H1 (cell line): ENCODE measurements at regions not wholly inside any gene's neighbourhood (a gene's known extent, or its start where the extent isn't known, plus 50 kb on each side); places are given as distances from the start of the nearest gene placed in this dataset.

Source experiments
- CBX5 ChIP-seq: fragments of 300-800, 300-1000 bp; sonication (generic); IDR thresholded peaks from 2 replicates; pipeline ENCODE4 v1.7.1; 2016; ENCODE audit warnings: antibody characterized with exemption, low read length, low read depth
- CHD7 ChIP-seq: fragments of 300-600 bp; sonication (generic); IDR thresholded peaks from 2 replicates; pipeline ENCODE4 v1.7.1; 2012; ENCODE audit warnings: low read length, moderate library complexity, mild to moderate bottlenecking, inconsistent platforms; ENCODE audit not compliant: insufficient replicate concordance
- EGR1 ChIP-seq: IDR thresholded peaks from 2 replicates; pipeline ENCODE4 v1.6.1; 2011; ENCODE audit warnings: low read depth, low read length, borderline replicate concordance
- HDAC6 ChIP-seq: IDR thresholded peaks from one replicate; pipeline ENCODE4 v1.7.1; 2012; ENCODE audit warnings: low read depth, mild to moderate bottlenecking, inconsistent platforms, low read length, moderate library complexity
- MAX ChIP-seq: IDR thresholded peaks from 2 replicates; pipeline ENCODE4 v1.6.1; 2012; ENCODE audit warnings: inconsistent platforms
- RNF2 ChIP-seq: fragments of 200-900, 300-1000 bp; sonication (generic); IDR thresholded peaks from 2 replicates; pipeline ENCODE4 v1.7.1; 2016; ENCODE audit warnings: borderline replicate concordance, low read depth, mild to moderate bottlenecking, antibody characterized with exemption, low read length; ENCODE audit not compliant: poor library complexity, severe bottlenecking; ENCODE audit errors: missing control alignments
- RXRA ChIP-seq: IDR thresholded peaks from 2 replicates; pipeline ENCODE4 v1.6.1; 2011; ENCODE audit warnings: low read depth, mild to moderate bottlenecking, low read length, moderate library complexity; ENCODE audit not compliant: insufficient read depth
- SAP30 ChIP-seq: fragments of 300-600 bp; sonication (generic); IDR thresholded peaks from 2 replicates; pipeline ENCODE4 v1.7.1; 2012; ENCODE audit warnings: low read length, moderate library complexity, mild to moderate bottlenecking, inconsistent platforms; ENCODE audit not compliant: insufficient read depth, insufficient replicate concordance
- SP2 ChIP-seq: IDR thresholded peaks from 2 replicates; pipeline ENCODE4 v1.6.1; 2012; ENCODE audit warnings: mild to moderate bottlenecking, low read length, inconsistent platforms
- SP4 ChIP-seq: IDR thresholded peaks from 2 replicates; pipeline ENCODE4 v1.6.1; 2012; ENCODE audit warnings: low read length, inconsistent platforms
- TEAD4 ChIP-seq: IDR thresholded peaks from 2 replicates; pipeline ENCODE4 v1.6.1; 2012; ENCODE audit warnings: low read depth, low read length, inconsistent platforms, mixed read lengths

- TF ChIP-seq CHD7 (no peak), CBX5 (no peak), RXRA (no peak), MAX (no peak), SP2 (no peak), RNF2 (no peak), SP4 (no peak), HDAC6 (no peak), EGR1 (no peak), TEAD4 (no peak), SAP30 (no peak)
Measured at GRCh38 chr18:78865771-78866310, 113.8 kb upstream of the SALL3 start (continued).
